Stimulated activated effector memory CD8-positive, alpha-beta T cell treated with anti-CD3 and anti-CD28 coated beads, Interleukin-12 subunit alpha, Interleukin-12 subunit beta, amount 100 ng/mL, for 72 hours (primary cell): ENCODE measurements at regions not wholly inside any gene's neighbourhood (a gene's known extent, or its start where the extent isn't known, plus 50 kb on each side); places are given as distances from the start of the nearest gene placed in this dataset.
"Not testable (repeated sequence)": the region's sequence is repeated elsewhere in the genome, so short reads cannot be mapped to it uniquely, and the experiment has no call there.

Source experiments
- ATAC-seq: fragments of 150-1000 bp; cut with Tn5 transposase; 2 replicates; pipeline ENCODE4 v1.10.0; 2021
- DNase-seq, 2 donors: peaks; one replicate each; pipeline ENCODE4 v3.0.0; 2021 to 2022; ENCODE audit warnings: low spot score in 2 of 2
- H3K27ac Mint-ChIP-seq: one replicate; pipeline ENCODE4 v1.8.0; 2022; ENCODE audit warnings: mild to moderate bottlenecking, mixed read lengths
- H3K36me3 Mint-ChIP-seq: one replicate; pipeline ENCODE4 v1.8.0; 2022; ENCODE audit warnings: mild to moderate bottlenecking, mixed read lengths
- H3K4me1 Mint-ChIP-seq: one replicate; pipeline ENCODE4 v1.8.0; 2022; ENCODE audit warnings: mixed read lengths
- H3K4me3 Mint-ChIP-seq: one replicate; pipeline ENCODE4 v1.8.0; 2022; ENCODE audit warnings: mild to moderate bottlenecking, mixed read lengths
- H3K9me3 Mint-ChIP-seq: one replicate; pipeline ENCODE4 v1.8.0; 2022; ENCODE audit warnings: mixed read lengths

- Mint-ChIP-seq H3K9me3 (no peaks in the 10 kb centered on the region), H3K4me3 (no peak overlapping the region), H3K4me1 (peaks cover 11% of the 10 kb centered on the region), H3K36me3 (no peaks in the 10 kb centered on the region), H3K27ac (peak overlapping the region; percentile 11)
- ATAC-seq (peak; percentile 43), DNase-seq (no peak)
These were observed 51.8 kb upstream of the AGR3 start for GRCh38 chr7:16933296-16934279.

GRCh38 chr7:16934722-16935340, 53.0 kb upstream of the AGR3 start:
- H3K4me3 Mint-ChIP-seq: no peak overlapping the region
- DNase-seq: no peak
- ATAC-seq: peak; percentile 82
- no peaks in the 10 kb centered on the region for H3K9me3 Mint-ChIP-seq
- no peaks in the 10 kb centered on the region for H3K36me3 Mint-ChIP-seq
- H3K27ac Mint-ChIP-seq: no peak overlapping the region
- peaks cover 11% of the 10 kb centered on the region for H3K4me1 Mint-ChIP-seq

- Mint-ChIP-seq H3K4me1 (peaks cover 11% of the 10 kb centered on the region), H3K36me3 (no peaks in the 10 kb centered on the region), H3K4me3 (no peak overlapping the region), H3K27ac (no peak overlapping the region), H3K9me3 (no peaks in the 10 kb centered on the region)
- DNase-seq: no peak
- ATAC-seq: peak; percentile 48
These were observed 53.6 kb upstream of the AGR3 start for GRCh38 chr7:16935341-16935735.

- DNase-seq (no peak), ATAC-seq (no peak)
- Mint-ChIP-seq H3K9me3 (no peaks in the 10 kb centered on the region), H3K4me1 (peaks cover 11% of the 10 kb centered on the region), H3K27ac (no peak overlapping the region), H3K4me3 (no peak overlapping the region), H3K36me3 (no peaks in the 10 kb centered on the region)
These were observed 55.0 kb upstream of the AGR3 start for GRCh38 chr7:16936626-16937422.

- DNase-seq: no peak
- Mint-ChIP-seq H3K36me3 (no peaks in the 10 kb centered on the region), H3K4me3 (no peak overlapping the region), H3K9me3 (no peaks in the 10 kb centered on the region), H3K27ac (no peak overlapping the region), H3K4me1 (peaks cover 1% of the 10 kb centered on the region)
- ATAC-seq: no peak
These were observed 57.4 kb upstream of the AGR3 start for GRCh38 chr7:16939161-16939560.

- DNase-seq (no peak), ATAC-seq (no peak)
- Mint-ChIP-seq H3K4me3 (no peak overlapping the region), H3K4me1 (no peaks in the 10 kb centered on the region), H3K9me3 (no peaks in the 10 kb centered on the region), H3K36me3 (no peaks in the 10 kb centered on the region), H3K27ac (no peak overlapping the region)
These were observed 59.0 kb upstream of the AGR3 start for GRCh38 chr7:16940776-16941175.

- H3K27ac Mint-ChIP-seq: no peak overlapping the region
- H3K4me3 Mint-ChIP-seq: no peak overlapping the region
- ATAC-seq (no peak), DNase-seq (no peak)
- peaks cover 7% of the 10 kb centered on the region for H3K9me3 Mint-ChIP-seq
- no peaks in the 10 kb centered on the region for H3K4me1 Mint-ChIP-seq
- H3K36me3 Mint-ChIP-seq: no peaks in the 10 kb centered on the region
These were observed 61.2 kb upstream of the AGR3 start for GRCh38 chr7:16942929-16943509.

GRCh38 chr7:16944936-16945335, 63.2 kb upstream of the AGR3 start:
- H3K36me3 Mint-ChIP-seq: no peaks in the 10 kb centered on the region
- H3K9me3 Mint-ChIP-seq: peaks cover 14% of the 10 kb centered on the region
- H3K4me3 Mint-ChIP-seq: no peak overlapping the region
- H3K4me1 Mint-ChIP-seq: no peaks in the 10 kb centered on the region
- no peak overlapping the region for H3K27ac Mint-ChIP-seq
- DNase-seq: no peak
- ATAC-seq: no peak

GRCh38 chr7:16945372-16945771, 63.6 kb upstream of the AGR3 start:
- Mint-ChIP-seq H3K36me3 (no peaks in the 10 kb centered on the region), H3K9me3 (peaks cover 14% of the 10 kb centered on the region), H3K4me1 (no peaks in the 10 kb centered on the region), H3K4me3 (no peak overlapping the region), H3K27ac (no peak overlapping the region)
- DNase-seq (no peak), ATAC-seq (no peak)

- not testable (repeated sequence) for H3K36me3 Mint-ChIP-seq, H3K27ac Mint-ChIP-seq, DNase-seq, ATAC-seq, H3K4me1 Mint-ChIP-seq, H3K4me3 Mint-ChIP-seq
- peaks cover 14% of the 10 kb centered on the region for H3K9me3 Mint-ChIP-seq
These were observed 66.3 kb upstream of the AGR3 start for GRCh38 chr7:16948110-16948509.

- ATAC-seq: no peak
These were observed 69.8 kb upstream of the AGR3 start for GRCh38 chr7:16951483-16952080.

GRCh38 chr7:16954321-16954720, 72.5 kb upstream of the AGR3 start:
- Mint-ChIP-seq H3K9me3 (no peaks in the 10 kb centered on the region), H3K27ac (no peak overlapping the region), H3K36me3 (no peaks in the 10 kb centered on the region), H3K4me3 (no peak overlapping the region), H3K4me1 (no peaks in the 10 kb centered on the region)
- DNase-seq: no peak
- no peak for ATAC-seq

More at GRCh38 chr7:16951483-16952080, 69.8 kb upstream of the AGR3 start:
- H3K9me3 Mint-ChIP-seq: peaks cover 14% of the 10 kb centered on the region
- H3K27ac Mint-ChIP-seq: no peak overlapping the region
- H3K4me3 Mint-ChIP-seq: no peak overlapping the region
- DNase-seq: no peak
- H3K4me1 Mint-ChIP-seq: no peaks in the 10 kb centered on the region
- H3K36me3 Mint-ChIP-seq: no peaks in the 10 kb centered on the region

GRCh38 chr7:16958724-16959123, 76.9 kb upstream of the AGR3 start:
- Mint-ChIP-seq H3K4me1 (no peaks in the 10 kb centered on the region), H3K27ac (no peak overlapping the region), H3K4me3 (no peak overlapping the region), H3K9me3 (no peaks in the 10 kb centered on the region), H3K36me3 (no peaks in the 10 kb centered on the region)
- ATAC-seq (no peak), DNase-seq (no peak)

GRCh38 chr7:16960337-16960965, 78.7 kb upstream of the AGR3 start:
- Mint-ChIP-seq H3K27ac (no peak overlapping the region), H3K9me3 (no peaks in the 10 kb centered on the region), H3K4me1 (no peaks in the 10 kb centered on the region), H3K36me3 (no peaks in the 10 kb centered on the region), H3K4me3 (no peak overlapping the region)
- no peak for DNase-seq
- ATAC-seq: no peak
